ENCODE measurements at regions not wholly inside any gene's neighbourhood (a gene's known extent, or its start where the extent isn't known, plus 50 kb on each side); places are given as distances from the start of the nearest gene placed in this dataset.

- intact Hi-C loops (cut with DNase I) = no loop called here
- no peak for DNase-seq (ENCODE audit: low spot score)
These were observed 431.4 kb downstream of the GRB14 start for GRCh38 chr2:164189851-164190250.

DNA sequence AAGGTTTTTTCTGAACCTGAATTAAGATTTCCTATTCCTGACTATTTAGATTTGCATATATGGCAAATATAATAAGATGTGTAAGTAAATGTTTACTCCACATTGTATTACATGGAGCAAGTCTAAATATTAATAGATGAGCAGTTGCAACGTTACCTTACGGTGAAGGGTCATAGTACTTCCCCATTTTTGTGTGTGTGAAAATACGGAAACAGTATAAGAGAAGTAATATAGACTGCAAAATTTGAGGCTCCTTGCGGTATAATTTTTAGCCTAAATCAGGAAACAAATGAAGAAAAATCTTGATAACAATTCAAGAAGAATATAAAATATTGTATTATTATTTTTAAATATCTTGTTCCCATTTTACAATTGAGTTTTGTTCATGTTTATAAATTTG lies 434.2 kb downstream of the GRB14 start:
- intact Hi-C loops (cut with DNase I) = no loop called here
- no peak for DNase-seq (ENCODE audit: low spot score)

GRCh38 chr2:164186591-164186990 lies 434.7 kb downstream of the GRB14 start:
- DNase-seq (ENCODE audit: low spot score) = no peak
- intact Hi-C loops (cut with DNase I) = no loop called here

- no peak for DNase-seq (ENCODE audit: low spot score)
- intact Hi-C loops (cut with DNase I) = no loop called here
These were observed 439.1 kb downstream of the GRB14 start for GRCh38 chr2:164182116-164182627.

- no peak for DNase-seq (ENCODE audit: low spot score)
- intact Hi-C loops (cut with DNase I) = no loop called here
These were observed 442.3 kb downstream of the GRB14 start for GRCh38 chr2:164178835-164179465.

DNA sequence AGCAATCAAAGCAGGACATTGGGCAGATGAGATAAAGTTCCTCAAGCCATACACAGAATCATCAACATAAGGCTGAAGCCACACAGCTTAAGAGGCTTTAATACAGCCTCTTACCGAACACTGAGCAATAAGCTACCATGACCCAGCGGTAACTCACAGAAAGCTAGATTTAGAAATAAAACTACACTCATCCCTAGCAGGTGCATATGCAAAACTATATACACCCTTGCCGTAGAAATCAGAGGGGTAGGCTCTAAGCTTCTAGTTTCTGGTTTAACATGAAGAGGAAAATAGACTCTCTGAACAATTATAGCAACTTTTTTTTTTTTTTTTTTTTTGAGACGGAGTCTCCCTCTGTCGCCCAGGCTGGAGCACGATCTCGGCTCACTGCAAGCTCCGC lies 428.8 kb upstream of the FIGN start:
- intact Hi-C loops (cut with DNase I) = no loop called here
- DNase-seq (ENCODE audit: low spot score) = no peak

- DNase-seq (ENCODE audit: low spot score) = no peak
- intact Hi-C loops (cut with DNase I) = no loop called here
These were observed 419.8 kb upstream of the FIGN start for GRCh38 chr2:164155558-164155957.

DNA sequence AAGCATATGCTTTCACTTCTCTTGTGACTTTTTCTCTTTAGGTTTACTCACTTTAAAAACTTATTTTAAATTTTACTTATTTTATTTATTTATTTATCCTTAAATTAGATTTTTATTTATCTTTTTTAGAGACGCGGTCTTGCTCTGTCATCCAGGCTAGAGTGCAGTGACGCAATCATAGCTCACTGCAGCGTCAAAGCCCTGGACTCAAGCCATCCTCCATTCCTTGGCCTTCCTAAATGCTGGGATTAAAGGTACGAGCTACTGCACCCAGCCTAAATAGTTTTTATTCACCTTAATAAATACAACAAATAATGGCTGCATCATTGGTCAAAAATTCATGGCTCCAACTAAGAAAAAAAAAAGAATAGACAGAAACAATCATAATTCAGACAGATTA lies 415.7 kb upstream of the FIGN start:
- intact Hi-C loops (cut with DNase I) = no loop called here
- no peak for DNase-seq (ENCODE audit: low spot score)

DNA sequence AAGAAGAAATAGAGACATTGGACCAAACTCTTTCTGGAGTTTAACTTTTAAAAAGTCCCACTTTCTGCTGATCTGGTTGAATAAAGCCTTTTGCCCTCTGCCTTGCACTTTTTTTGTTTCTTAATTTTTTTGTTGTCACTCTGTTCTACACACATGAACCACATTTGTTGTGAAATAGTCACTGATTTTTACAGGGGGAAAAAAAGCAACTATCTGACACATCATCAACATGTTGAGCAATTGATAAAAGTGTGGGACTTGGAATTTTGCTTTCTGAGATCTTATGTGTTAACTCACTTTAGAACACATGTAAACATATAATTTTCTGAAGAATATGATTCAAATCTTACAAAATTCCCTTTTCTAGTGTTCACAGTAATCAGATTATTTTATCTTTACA lies 414.8 kb upstream of the FIGN start:
- intact Hi-C loops (cut with DNase I) = no loop called here
- DNase-seq (ENCODE audit: low spot score) = no peak

GRCh38 chr2:164146441-164146840 lies 410.6 kb upstream of the FIGN start:
- intact Hi-C loops (cut with DNase I) = no loop called here

DNA sequence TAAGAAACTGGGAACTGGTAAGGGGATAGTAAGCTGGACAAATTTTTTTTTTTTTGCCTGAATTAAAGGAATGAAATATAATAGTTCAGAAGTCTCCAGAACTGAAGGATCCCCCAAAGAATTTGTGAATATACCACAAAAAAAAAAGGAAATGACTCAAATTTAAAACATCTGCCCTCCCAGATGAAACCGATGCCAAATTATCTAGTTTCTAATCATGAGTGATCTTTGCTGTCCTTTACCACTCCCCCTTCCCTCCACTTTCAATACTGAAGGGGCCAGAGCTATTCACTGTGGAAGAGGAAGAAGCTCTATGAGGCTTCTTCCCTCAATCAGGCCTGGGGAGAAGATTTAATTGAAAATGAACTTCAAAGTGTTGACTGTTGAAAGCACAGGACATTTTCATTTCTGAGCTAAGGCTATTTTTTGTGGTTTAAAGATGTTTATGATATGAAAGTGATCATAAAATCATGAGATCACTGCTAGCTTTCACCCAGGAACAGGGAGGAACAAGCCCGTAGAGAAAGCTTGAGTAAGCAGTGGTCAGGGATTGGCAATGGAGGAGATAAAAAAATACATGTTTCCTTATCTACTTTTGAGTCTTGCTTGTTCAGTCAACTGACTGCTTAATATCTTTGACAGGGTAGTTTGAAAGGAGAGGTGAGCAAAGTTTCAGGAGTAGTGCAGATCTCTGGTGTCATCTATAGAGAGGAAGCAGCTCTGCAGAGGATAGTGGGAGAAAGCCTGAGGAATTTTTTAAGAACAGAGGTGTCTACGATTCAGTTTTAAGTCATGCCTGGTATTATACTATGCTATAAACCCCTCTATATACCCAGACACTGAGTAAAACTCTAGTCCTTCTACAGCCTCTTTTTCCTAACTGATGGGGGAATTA lies 409.5 kb upstream of the FIGN start:
- intact Hi-C loops (cut with DNase I) = no loop called here
- DNase-seq (ENCODE audit: low spot score) = no peak

More at GRCh38 chr2:164146441-164146840, 410.6 kb upstream of the FIGN start:
- no peak for DNase-seq (ENCODE audit: low spot score)

DNA sequence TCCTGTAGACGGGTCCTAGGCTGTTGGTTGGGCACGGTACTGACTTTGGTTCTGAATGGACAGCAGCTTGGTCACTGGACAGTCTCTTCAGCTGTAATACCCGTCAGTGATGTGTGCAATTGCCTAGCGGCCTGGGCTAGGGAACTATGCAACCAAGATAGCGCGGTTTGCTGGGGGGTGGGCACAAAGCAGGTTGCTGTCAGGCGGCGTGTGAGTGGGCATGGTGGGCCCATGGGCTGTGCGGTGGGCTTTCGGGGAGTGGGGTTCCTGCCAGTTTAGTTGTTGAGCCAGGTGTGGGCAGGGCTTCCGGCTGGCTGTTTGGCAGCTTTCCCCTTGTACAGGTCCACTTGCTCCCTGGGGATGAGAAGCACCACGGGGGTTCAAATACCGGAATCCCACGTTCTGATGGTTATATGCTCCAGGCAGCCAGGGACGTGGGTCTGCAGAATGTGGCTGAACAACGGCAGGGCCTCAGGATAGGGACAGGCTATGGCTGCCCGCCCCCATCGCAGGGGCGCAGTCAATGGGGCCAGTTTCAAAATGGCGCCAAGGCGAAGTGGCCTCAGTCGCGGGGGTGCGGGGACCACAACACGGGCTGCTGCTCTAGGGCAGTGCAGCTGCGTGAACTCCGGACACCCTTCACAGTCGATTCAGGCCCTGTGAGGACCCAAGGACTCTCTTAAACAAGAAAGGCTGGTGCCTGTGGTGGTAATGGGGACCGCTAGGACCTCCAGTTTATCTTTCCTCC lies 407.5 kb upstream of the FIGN start:
- no peak for DNase-seq (ENCODE audit: low spot score)
- intact Hi-C loops (cut with DNase I) = no loop called here

GRCh38 chr2:164142755-164143154 lies 406.9 kb upstream of the FIGN start:
- no peak for DNase-seq (ENCODE audit: low spot score)
- intact Hi-C loops (cut with DNase I) = no loop called here

DNA sequence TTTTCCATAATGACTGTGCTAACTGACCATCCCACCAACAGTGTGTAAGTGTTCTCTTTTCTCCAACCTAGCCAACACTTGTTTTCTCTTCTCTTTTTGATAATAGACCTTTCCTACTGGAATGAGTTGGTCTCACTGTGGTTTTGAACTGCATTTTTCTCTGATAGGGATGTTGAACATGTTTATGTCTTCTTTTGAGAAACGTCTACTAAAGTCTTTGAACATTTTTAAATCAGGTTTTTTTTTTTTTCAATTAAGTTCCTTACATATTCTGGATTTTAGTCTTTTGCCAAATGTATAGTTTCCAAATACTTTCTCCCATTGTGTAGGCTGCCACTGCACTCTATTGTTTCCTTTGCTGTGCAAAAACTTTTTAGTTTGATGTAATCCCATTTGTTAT lies 405.5 kb upstream of the FIGN start:
- no peak for DNase-seq (ENCODE audit: low spot score)
- intact Hi-C loops (cut with DNase I) = no loop called here

DNA sequence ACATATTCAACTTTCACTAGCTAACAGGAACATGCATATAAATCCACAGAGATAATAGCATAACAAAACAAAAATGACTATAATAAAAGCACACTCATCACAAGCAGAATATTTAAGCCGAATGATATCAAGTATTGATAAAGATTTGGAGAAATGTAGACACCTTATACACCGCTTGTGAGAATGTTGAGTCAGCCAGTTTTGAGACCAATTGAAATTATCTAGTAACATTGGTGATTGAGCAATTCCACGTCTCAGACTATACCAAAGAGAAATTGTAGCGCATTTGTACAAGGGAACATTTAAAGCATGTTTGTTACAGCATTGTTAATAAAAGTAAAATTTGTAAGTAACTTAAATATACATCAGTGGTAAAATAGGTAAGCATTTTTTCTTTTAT lies 402.9 kb upstream of the FIGN start:
- DNase-seq (ENCODE audit: low spot score) = no peak
- intact Hi-C loops (cut with DNase I) = no loop called here

DNA sequence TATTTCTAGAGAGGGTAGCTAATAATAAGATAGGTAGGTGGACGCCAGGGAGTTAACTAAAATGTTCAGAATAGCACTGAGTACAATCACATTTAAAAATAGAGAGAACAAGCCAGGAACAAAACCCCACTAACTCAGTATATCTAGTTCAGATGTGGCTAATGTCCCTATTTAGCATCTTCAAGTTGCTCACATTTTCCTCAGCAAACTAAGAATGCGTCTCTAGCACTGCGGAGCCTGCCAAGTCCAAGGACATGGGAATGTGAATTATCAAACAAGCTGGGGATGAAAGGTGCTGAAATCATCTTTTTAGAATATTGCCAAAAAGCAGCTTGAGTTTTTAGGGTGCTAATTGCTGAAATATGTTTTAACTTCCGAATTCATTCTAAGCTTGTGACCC lies 398.5 kb upstream of the FIGN start:
- intact Hi-C loops (cut with DNase I) = no loop called here
- DNase-seq (ENCODE audit: low spot score) = no peak

- DNase-seq (ENCODE audit: low spot score) = no peak
- intact Hi-C loops (cut with DNase I) = no loop called here
These were observed 392.2 kb upstream of the FIGN start for GRCh38 chr2:164127971-164128527.

- no peak for DNase-seq (ENCODE audit: low spot score)
- intact Hi-C loops (cut with DNase I) = no loop called here
These were observed 391.3 kb upstream of the FIGN start for GRCh38 chr2:164126960-164127660.

GRCh38 chr2:164115806-164116205 lies 380.0 kb upstream of the FIGN start:
- no peak for DNase-seq (ENCODE audit: low spot score)
- intact Hi-C loops (cut with DNase I) = no loop called here
